ENCODE measurements at regions not wholly inside any gene's neighbourhood (a gene's known extent, or its start where the extent isn't known, plus 50 kb on each side); places are given as distances from the start of the nearest gene placed in this dataset.

DNA sequence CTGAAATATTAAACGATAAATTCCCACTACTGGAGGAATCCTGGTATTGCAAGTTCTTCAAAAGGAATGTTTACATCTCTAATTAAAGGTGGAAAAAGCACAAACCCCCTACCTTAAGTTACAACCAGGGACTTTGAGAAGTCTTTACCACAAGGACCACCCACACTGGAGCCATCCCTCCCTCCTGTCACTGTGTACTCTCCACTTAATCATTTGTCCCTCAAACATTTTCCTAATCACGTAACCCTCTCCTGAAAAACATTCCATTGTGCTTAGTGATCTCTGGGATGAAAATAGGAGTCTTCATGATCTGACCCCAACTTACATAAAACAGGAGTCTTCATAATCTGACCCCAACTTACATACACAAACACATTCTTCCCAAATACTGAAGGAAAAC lies 85.7 kb downstream of the SUCLG1 start:
- no peaks in the 10 kb centered on the region for H3K9me3 ChIP-seq (ENCODE audit: low read length)
- no peaks in the 10 kb centered on the region for H3K4me1 ChIP-seq (ENCODE audit: insufficient read depth, low read length)
- no peak overlapping the region for H2AFZ ChIP-seq (ENCODE audit: low read depth, low read length)
- no peaks in the 10 kb centered on the region for H3K36me3 ChIP-seq (ENCODE audit: insufficient read depth, low read length)
- no peak overlapping the region for H3K4me3 ChIP-seq (ENCODE audit: low read length)
- no peaks in the 10 kb centered on the region for H3K27me3 ChIP-seq (ENCODE audit: insufficient read depth, low read length)

DNA sequence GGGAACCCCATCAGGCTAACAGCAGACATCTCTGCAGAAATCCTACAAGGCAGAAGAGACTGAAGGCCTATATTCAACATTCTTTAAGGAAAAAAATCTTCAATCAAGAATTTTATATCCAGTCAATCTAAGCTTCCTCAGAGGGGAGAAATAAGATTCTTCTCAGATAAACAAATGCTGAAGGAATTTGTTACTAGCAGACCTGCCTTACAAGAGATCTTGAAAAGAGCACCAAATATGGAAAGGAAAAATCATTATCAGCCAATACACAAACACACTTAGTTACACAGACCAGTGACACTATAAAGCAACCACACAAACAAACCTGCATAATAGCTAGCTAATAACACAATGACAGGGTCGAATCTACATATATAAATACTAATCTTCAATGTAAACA lies 96.5 kb downstream of the SUCLG1 start:
- Histone ChIP-seq H3K27me3 (ENCODE audit: insufficient read depth, low read length) (no peaks in the 10 kb centered on the region), H2AFZ (ENCODE audit: low read depth, low read length) (no peak overlapping the region), H3K9me3 (ENCODE audit: low read length) (no peaks in the 10 kb centered on the region), H3K36me3 (ENCODE audit: insufficient read depth, low read length) (no peaks in the 10 kb centered on the region), H3K4me3 (ENCODE audit: low read length) (no peak overlapping the region), H3K4me1 (ENCODE audit: insufficient read depth, low read length) (no peaks in the 10 kb centered on the region)

DNA sequence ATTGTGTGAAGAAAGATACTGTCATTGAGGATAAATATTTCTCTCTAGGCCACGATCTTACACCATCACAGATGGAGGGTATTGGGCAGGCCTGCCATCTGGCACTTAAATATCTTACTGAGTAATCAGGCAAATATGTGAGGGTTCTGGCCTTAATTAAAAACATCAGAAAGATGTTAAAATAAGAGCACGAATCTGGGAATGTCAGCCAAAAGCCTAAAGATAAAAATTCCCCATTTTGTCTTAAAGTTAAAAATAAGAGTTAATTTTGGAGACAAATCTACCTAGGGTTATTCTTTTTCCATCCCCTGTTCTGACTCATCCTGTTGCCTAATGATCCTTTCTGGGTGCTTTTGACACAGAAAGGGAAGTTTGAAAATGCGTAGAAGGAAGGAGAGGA lies 121.0 kb downstream of the SUCLG1 start:
- H2AFZ ChIP-seq (ENCODE audit: low read depth, low read length) = no peak overlapping the region
- no peaks in the 10 kb centered on the region for H3K9me3 ChIP-seq (ENCODE audit: low read length)
- no peaks in the 10 kb centered on the region for H3K27me3 ChIP-seq (ENCODE audit: insufficient read depth, low read length)
- no peaks in the 10 kb centered on the region for H3K4me1 ChIP-seq (ENCODE audit: insufficient read depth, low read length)
- H3K4me3 ChIP-seq (ENCODE audit: low read length) = no peak overlapping the region
- H3K36me3 ChIP-seq (ENCODE audit: insufficient read depth, low read length) = no peaks in the 10 kb centered on the region

DNA sequence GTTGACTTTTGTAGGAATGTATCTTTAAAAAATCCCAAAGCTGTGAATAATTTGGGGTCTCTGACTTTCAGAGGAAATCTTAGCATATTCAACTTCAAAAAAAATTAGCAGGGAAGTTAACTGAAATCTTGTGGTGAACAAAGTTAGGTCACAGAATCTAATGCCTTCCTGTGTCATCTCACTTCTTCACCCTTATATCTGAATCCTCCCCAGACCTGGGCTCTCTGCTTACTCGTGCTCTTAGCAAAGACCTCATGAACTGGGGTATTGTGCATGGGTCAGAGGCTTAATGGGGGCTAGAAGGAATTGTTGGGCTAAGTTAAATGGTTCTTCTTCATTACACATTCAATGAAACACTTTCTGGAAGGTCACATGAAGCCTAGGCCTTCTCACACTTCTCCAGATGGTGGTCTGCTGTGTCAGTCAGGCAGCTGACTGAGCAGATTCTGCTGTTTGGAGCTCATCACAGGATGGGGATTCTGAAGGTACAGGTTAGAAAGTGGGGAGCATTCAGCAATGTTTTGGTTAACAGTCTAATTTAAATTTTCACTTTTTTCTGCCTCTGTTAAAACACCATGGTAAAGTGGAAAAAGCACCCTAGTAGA lies 131.3 kb downstream of the SUCLG1 start:
- H3K27me3 ChIP-seq (ENCODE audit: insufficient read depth, low read length) = no peaks in the 10 kb centered on the region
- H2AFZ ChIP-seq (ENCODE audit: low read depth, low read length) = no peak overlapping the region
- no peaks in the 10 kb centered on the region for H3K36me3 ChIP-seq (ENCODE audit: insufficient read depth, low read length)
- no peaks in the 10 kb centered on the region for H3K9me3 ChIP-seq (ENCODE audit: low read length)
- H3K4me1 ChIP-seq (ENCODE audit: insufficient read depth, low read length) = no peaks in the 10 kb centered on the region
- H3K4me3 ChIP-seq (ENCODE audit: low read length) = no peak overlapping the region

DNA sequence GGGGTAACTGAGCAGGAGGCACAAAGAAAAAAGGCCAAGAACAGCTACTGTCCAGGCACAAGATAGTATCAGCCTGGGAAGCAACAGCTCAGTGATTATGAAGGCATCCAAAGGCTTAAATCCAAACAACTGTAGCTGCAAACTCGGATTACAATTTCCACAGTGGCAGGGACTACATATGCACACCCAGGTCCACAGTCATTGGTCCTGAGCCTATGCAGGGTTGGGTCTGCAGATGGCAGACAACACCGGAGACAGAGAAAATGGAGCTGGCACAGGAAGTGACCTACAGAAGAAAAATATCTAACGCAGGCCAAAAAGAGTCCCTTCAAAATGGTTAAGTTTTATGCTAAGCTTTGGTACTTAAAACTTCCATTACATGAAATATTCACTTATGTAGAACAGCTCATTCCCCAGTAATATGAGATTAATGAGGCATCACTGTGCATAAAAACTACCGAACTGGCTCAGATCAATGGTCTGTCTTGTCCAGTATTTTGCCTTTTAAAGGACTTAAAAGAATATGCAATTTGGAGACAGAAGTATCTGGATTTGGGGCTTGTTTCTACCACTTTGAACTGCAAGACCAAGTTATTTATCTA lies 132.1 kb downstream of the SUCLG1 start:
- H3K4me1 ChIP-seq (ENCODE audit: insufficient read depth, low read length) = no peaks in the 10 kb centered on the region

DNA sequence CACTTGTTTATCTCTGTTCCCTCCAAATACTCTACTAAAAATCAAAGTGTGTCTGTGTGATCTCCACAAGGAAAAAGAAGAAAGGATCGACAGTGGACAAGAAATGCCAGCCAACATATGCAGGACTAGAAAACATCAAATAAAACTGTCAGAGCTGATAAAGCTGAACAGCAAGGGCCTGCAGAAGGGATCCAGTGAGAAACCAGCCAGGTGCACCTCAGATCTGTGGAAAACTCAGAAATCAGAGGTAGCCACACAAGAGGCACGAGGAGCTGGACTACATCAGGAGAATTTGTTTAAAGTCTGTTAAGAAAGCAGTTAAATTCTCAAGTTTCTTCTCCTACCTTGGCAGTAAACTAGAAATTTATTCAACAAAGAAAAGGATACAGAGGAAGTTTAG lies 135.2 kb downstream of the SUCLG1 start:
- Histone ChIP-seq H3K27me3 (ENCODE audit: insufficient read depth, low read length) (no peaks in the 10 kb centered on the region), H2AFZ (ENCODE audit: low read depth, low read length) (no peak overlapping the region), H3K4me1 (ENCODE audit: insufficient read depth, low read length) (no peaks in the 10 kb centered on the region), H3K4me3 (ENCODE audit: low read length) (no peak overlapping the region), H3K36me3 (ENCODE audit: insufficient read depth, low read length) (no peaks in the 10 kb centered on the region), H3K9me3 (ENCODE audit: low read length) (no peaks in the 10 kb centered on the region)

More for the DNA sequence above, 132.1 kb downstream of the SUCLG1 start:
- Histone ChIP-seq H2AFZ (ENCODE audit: low read depth, low read length) (no peak overlapping the region), H3K9me3 (ENCODE audit: low read length) (no peaks in the 10 kb centered on the region), H3K36me3 (ENCODE audit: insufficient read depth, low read length) (no peaks in the 10 kb centered on the region), H3K27me3 (ENCODE audit: insufficient read depth, low read length) (no peaks in the 10 kb centered on the region), H3K4me3 (ENCODE audit: low read length) (no peak overlapping the region)

DNA sequence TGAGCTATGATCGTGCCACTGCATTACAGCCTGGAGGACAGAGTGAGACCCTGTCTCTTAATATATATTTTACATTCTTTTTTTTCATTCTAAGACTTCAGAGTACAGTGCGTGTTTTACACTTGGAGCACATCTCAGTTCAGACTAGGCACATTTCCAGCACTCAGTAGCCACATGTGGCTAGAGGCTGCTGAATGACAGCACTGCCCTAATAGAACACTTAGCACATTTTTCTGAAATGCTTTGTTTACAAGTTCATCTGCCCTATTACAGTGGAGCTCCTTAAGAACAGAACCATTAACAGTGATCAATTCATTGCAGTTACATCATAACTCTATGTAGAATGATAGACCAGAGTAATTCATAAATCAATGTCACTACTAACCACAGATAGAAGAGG lies 138.1 kb downstream of the SUCLG1 start:
- Histone ChIP-seq H3K27me3 (ENCODE audit: insufficient read depth, low read length) (no peaks in the 10 kb centered on the region), H3K4me1 (ENCODE audit: insufficient read depth, low read length) (no peaks in the 10 kb centered on the region), H3K36me3 (ENCODE audit: insufficient read depth, low read length) (no peaks in the 10 kb centered on the region), H3K4me3 (ENCODE audit: low read length) (no peak overlapping the region), H2AFZ (ENCODE audit: low read depth, low read length) (no peak overlapping the region), H3K9me3 (ENCODE audit: low read length) (no peaks in the 10 kb centered on the region)

DNA sequence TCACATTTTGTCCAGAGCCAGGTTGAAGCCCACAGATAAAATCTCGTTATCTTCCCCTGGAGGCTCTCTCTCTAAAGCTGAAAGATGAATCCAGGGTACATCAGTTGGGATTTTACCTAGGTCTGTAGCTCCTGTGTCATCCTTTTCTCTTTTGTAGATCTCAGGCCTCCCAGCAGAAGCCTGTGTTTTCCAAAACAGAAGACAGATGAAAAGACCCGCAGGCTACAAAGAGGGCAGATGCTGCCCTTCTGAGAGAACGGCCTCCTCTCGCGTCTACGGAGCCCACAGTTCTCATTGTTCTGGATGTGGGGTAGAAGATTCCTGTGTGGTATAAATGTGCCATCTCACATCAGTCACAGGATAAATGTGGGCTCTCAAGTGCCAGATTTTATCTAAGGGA lies 139.5 kb downstream of the SUCLG1 start:
- Histone ChIP-seq H3K36me3 (ENCODE audit: insufficient read depth, low read length) (no peaks in the 10 kb centered on the region), H3K27me3 (ENCODE audit: insufficient read depth, low read length) (no peaks in the 10 kb centered on the region), H3K9me3 (ENCODE audit: low read length) (no peaks in the 10 kb centered on the region), H3K4me1 (ENCODE audit: insufficient read depth, low read length) (no peaks in the 10 kb centered on the region), H3K4me3 (ENCODE audit: low read length) (no peak overlapping the region), H2AFZ (ENCODE audit: low read depth, low read length) (no peak overlapping the region)

DNA sequence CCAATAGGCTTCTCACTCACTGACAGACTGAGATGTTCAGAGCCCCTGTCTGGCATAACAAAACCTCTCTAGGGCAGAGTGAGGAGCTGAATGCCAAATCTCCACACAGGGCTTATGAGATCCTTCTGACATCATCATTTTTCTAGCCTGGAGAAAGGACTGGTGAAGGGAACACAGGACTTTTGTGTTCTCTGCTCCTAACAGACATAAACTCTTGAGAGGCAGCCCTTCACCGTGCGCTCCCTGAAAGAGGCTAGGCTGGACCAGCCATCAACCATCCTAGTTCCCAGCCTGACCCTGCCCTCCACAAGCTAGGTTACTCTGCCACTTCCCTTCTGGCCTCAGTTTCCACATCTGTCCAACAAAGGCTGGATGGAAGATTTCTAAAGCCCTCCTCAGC lies 141.9 kb downstream of the SUCLG1 start:
- Histone ChIP-seq H3K4me3 (ENCODE audit: low read length) (no peak overlapping the region), H3K4me1 (ENCODE audit: insufficient read depth, low read length) (no peaks in the 10 kb centered on the region), H2AFZ (ENCODE audit: low read depth, low read length) (no peak overlapping the region), H3K9me3 (ENCODE audit: low read length) (no peaks in the 10 kb centered on the region), H3K27me3 (ENCODE audit: insufficient read depth, low read length) (no peaks in the 10 kb centered on the region), H3K36me3 (ENCODE audit: insufficient read depth, low read length) (no peaks in the 10 kb centered on the region)

DNA sequence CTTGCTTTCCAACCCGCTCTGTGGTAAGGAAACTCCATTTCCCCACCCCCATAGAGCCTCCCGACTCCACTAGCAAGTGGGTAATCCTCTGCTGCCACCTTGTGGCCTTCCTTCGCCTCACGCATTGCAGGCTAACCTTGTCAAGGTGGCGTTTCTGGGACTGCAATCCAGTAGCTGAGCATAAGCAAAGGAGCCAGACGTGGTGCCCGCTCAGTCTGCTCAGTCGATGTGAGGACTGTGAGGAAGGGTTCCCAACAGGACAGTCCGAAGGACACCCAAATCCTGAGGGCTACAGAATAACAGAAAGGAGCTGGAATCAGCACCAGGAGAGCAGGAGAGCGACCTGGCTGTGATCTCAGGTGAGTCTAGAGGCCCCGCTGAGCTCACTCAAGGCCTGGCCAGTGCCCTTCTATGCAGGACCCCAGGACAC lies 144.2 kb downstream of the SUCLG1 start:
- Histone ChIP-seq H3K4me3 (ENCODE audit: low read length) (no peak overlapping the region), H3K4me1 (ENCODE audit: insufficient read depth, low read length) (no peaks in the 10 kb centered on the region), H3K36me3 (ENCODE audit: insufficient read depth, low read length) (no peaks in the 10 kb centered on the region), H3K9me3 (ENCODE audit: low read length) (no peaks in the 10 kb centered on the region), H2AFZ (ENCODE audit: low read depth, low read length) (no peak overlapping the region), H3K27me3 (ENCODE audit: insufficient read depth, low read length) (no peaks in the 10 kb centered on the region)

DNA sequence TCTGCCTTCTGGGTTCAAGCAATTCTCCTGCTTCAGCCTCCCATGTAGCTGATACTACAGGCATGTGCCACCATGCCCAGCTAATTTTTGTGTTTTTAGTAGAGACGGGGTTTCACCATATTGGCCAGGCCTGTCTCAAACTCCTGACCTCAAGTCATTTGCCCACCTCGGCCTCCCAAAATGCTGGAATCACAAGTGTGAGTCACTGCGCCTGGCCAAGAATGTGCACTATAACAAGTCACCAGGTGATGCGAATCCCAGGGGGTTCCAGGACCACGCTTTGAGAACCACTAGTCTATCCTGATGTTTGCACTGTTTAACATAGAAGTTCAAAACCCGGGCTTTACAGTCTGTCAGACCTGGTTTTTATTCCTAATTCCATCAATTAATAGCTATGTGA lies 144.8 kb downstream of the SUCLG1 start:
- Histone ChIP-seq H3K4me3 (ENCODE audit: low read length) (no peak overlapping the region), H3K9me3 (ENCODE audit: low read length) (no peaks in the 10 kb centered on the region), H2AFZ (ENCODE audit: low read depth, low read length) (no peak overlapping the region), H3K27me3 (ENCODE audit: insufficient read depth, low read length) (no peaks in the 10 kb centered on the region), H3K4me1 (ENCODE audit: insufficient read depth, low read length) (no peaks in the 10 kb centered on the region), H3K36me3 (ENCODE audit: insufficient read depth, low read length) (no peaks in the 10 kb centered on the region)

DNA sequence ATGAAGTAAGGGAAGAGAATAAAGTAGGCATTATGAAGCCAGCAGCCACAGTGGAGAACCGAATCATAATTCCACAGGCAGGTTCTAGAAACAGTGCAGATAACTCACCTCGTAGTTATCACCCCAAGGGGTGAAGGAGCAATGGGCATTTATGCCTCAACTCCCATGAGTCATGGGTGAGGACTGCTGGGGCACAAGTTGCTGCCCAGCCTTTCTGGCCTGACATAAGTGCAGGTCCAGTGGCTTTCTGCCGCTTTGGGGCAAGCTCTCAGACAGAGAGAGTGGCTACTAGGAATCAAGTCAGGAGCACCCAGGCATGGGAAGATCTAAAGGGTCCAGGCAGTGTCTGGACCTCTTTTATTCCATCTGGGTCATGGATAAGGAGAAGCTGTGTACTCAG lies 149.8 kb downstream of the SUCLG1 start:
- Histone ChIP-seq H3K36me3 (ENCODE audit: insufficient read depth, low read length) (no peaks in the 10 kb centered on the region), H3K27me3 (ENCODE audit: insufficient read depth, low read length) (no peaks in the 10 kb centered on the region), H3K4me3 (ENCODE audit: low read length) (no peak overlapping the region), H3K4me1 (ENCODE audit: insufficient read depth, low read length) (no peaks in the 10 kb centered on the region), H2AFZ (ENCODE audit: low read depth, low read length) (no peak overlapping the region), H3K9me3 (ENCODE audit: low read length) (no peaks in the 10 kb centered on the region)

DNA sequence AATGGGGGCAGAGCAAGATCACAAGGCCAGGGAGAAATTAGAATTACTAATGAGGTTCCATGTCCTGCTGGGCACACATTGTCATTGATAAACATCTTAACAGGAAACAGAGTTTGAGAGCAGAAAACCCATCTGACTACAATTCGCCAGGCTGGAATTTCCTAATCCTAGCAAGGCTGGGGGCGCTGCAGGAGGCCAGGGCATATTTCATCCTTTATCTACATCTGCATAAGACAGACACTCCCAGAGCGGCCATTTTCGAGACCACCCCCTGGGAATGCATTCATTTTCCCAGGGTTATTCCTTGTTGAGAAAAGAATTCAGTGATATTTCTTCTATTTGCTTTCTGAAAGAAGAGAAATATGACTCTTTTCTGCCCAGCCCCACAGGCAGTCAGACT lies 152.7 kb downstream of the SUCLG1 start:
- no peak overlapping the region for H3K4me3 ChIP-seq (ENCODE audit: low read length)
- H2AFZ ChIP-seq (ENCODE audit: low read depth, low read length) = no peak overlapping the region
- no peaks in the 10 kb centered on the region for H3K36me3 ChIP-seq (ENCODE audit: insufficient read depth, low read length)
- no peaks in the 10 kb centered on the region for H3K27me3 ChIP-seq (ENCODE audit: insufficient read depth, low read length)
- no peaks in the 10 kb centered on the region for H3K9me3 ChIP-seq (ENCODE audit: low read length)
- H3K4me1 ChIP-seq (ENCODE audit: insufficient read depth, low read length) = no peaks in the 10 kb centered on the region
